Lower leg skin (tissue), 3 donors: ENCODE measurements at regions not wholly inside any gene's neighbourhood (a gene's known extent, or its start where the extent isn't known, plus 50 kb on each side); places are given as distances from the start of the nearest gene placed in this dataset.

Experiments used
- POLR2A ChIP-seq, 2 donors: fragments of 450-650 bp; IDR thresholded peaks; one replicate each; pipeline ENCODE4 v1.6.1; 2016 to 2017; ENCODE audit warnings: antibody characterized with exemption in 2 of 2, mild to moderate bottlenecking in 1 of 2, moderate library complexity in 1 of 2
- TF ChIP-seq, protein P1 (sequence below), 3 donors: fragments of 450-650 bp; IDR thresholded peaks; one replicate each; pipeline ENCODE4 v1.5.1; 2016; ENCODE audit warnings: antibody characterized with exemption in 3 of 3, mild to moderate bottlenecking in 3 of 3, moderate library complexity in 2 of 3

DNA sequence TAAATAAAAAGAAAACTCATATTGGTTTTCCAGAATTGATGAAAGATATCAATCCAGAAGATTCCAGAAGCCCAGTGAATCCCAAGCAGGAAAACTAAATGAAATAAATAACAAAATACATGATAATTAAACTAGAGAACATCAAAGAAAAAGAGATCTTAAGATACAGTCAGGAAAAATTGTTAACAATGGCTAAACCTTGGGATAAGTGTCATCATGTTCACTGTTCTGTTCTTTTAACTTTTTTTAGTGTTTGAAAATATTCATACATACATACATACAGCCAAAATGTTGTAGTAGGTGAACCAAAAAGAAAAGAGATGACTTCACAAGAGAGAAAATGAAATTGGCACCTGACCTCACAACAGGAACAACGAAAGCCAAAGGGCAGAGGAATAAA, 72.2 kb upstream of the MYCN start:
- no peak for TF ChIP-seq POLR2A (IDR thresholded peaks at IDR 0.05)
- TF ChIP-seq, protein P1, sequence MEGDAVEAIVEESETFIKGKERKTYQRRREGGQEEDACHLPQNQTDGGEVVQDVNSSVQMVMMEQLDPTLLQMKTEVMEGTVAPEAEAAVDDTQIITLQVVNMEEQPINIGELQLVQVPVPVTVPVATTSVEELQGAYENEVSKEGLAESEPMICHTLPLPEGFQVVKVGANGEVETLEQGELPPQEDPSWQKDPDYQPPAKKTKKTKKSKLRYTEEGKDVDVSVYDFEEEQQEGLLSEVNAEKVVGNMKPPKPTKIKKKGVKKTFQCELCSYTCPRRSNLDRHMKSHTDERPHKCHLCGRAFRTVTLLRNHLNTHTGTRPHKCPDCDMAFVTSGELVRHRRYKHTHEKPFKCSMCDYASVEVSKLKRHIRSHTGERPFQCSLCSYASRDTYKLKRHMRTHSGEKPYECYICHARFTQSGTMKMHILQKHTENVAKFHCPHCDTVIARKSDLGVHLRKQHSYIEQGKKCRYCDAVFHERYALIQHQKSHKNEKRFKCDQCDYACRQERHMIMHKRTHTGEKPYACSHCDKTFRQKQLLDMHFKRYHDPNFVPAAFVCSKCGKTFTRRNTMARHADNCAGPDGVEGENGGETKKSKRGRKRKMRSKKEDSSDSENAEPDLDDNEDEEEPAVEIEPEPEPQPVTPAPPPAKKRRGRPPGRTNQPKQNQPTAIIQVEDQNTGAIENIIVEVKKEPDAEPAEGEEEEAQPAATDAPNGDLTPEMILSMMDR (IDR thresholded peaks at IDR 0.05), result no peak
